ENCODE measurements at regions not wholly inside any gene's neighbourhood (a gene's known extent, or its start where the extent isn't known, plus 50 kb on each side); places are given as distances from the start of the nearest gene placed in this dataset.

GRCh38 chr5:116859666-116860320, 285.2 kb upstream of the SEMA6A start:
- TF ChIP-seq CTCF (IDR thresholded peaks at IDR 0.05) (no peak), ZFX (IDR thresholded peaks at IDR 0.05; ENCODE audit: borderline replicate concordance) (no peak)

All from 22Rv1 (cell line).